WTC11 (cell line): ENCODE measurements at regions not wholly inside any gene's neighbourhood (a gene's known extent, or its start where the extent isn't known, plus 50 kb on each side); places are given as distances from the start of the nearest gene placed in this dataset.
"Not testable (repeated sequence)": the region's sequence is repeated elsewhere in the genome, so short reads cannot be mapped to it uniquely, and the experiment has no call there.

Experiments
- ATF2 ChIP-seq: sonication (generic); formaldehyde crosslinking; IDR thresholded peaks from 2 replicates; pipeline ENCODE4 v1.8.1; 2022; ENCODE audit warnings: low read depth, missing genetic modification reagents, borderline replicate concordance
- CBFB ChIP-seq: sonication (generic); formaldehyde crosslinking; IDR thresholded peaks from 2 replicates; pipeline ENCODE4 v1.8.1; 2022; ENCODE audit warnings: mild to moderate bottlenecking, low read depth, missing genetic modification reagents
- CTCF ChIP-seq: fragments of 200-600 bp; IDR thresholded peaks from 2 replicates; pipeline ENCODE4 v1.8.0; 2022; ENCODE audit warnings: antibody characterized with exemption
- ELF4 ChIP-seq: sonication (generic); formaldehyde crosslinking; IDR thresholded peaks from 2 replicates; pipeline ENCODE4 v1.8.1; 2022; ENCODE audit warnings: low read depth, mild to moderate bottlenecking, moderate library complexity, missing genetic modification reagents
- MAX ChIP-seq: sonication (generic); formaldehyde crosslinking; IDR thresholded peaks from 2 replicates; pipeline ENCODE4 v1.8.0; 2022; ENCODE audit warnings: mild to moderate bottlenecking, missing genetic modification reagents
- NFE2L1 ChIP-seq: sonication (generic); formaldehyde crosslinking; IDR thresholded peaks from 2 replicates; pipeline ENCODE4 v1.8.1; 2023; ENCODE audit warnings: missing genetic modification reagents
- NFYB ChIP-seq: sonication (generic); formaldehyde crosslinking; conservative IDR thresholded peaks from 2 replicates; pipeline ENCODE4 v1.8.0; 2022; ENCODE audit warnings: low read depth, missing genetic modification reagents
- RELA ChIP-seq: sonication (generic); formaldehyde crosslinking; IDR thresholded peaks from 2 replicates; pipeline ENCODE4 v1.8.1; 2022; ENCODE audit warnings: missing genetic modification reagents, mild to moderate bottlenecking, borderline replicate concordance
- TCF7 ChIP-seq: sonication (generic); formaldehyde crosslinking; IDR thresholded peaks from 2 replicates; pipeline ENCODE4 v1.8.0; 2022; ENCODE audit warnings: mild to moderate bottlenecking, low read depth, missing genetic modification reagents, moderate library complexity
- TP53 ChIP-seq: sonication (generic); formaldehyde crosslinking; IDR thresholded peaks from 2 replicates; pipeline ENCODE4 v1.8.1; 2023; ENCODE audit warnings: mild to moderate bottlenecking, missing genetic modification reagents

GRCh38 chr14:105626111-105626510, 99.7 kb downstream of the TMEM121 start:
- TF ChIP-seq MAX; ATF2; NFE2L1 (CRISPR knock-in tag); CTCF; TP53; TCF7; NFYB (CRISPR knock-in tag); ELF4 (CRISPR knock-in tag); CBFB; RELA (CRISPR knock-in tag): not testable (repeated sequence)
